Cardiac fibroblast (primary cell): ENCODE measurements at regions not wholly inside any gene's neighbourhood (a gene's known extent, or its start where the extent isn't known, plus 50 kb on each side); places are given as distances from the start of the nearest gene placed in this dataset.

ENCODE experiments used
- DNase-seq, 2 donors: peaks; one replicate each; pipeline versions ENCODE4 v3.0.0 to v3.0.0-alpha.2; 2010; ENCODE audit warnings: low read depth in 2 of 2
- H3K4me3 ChIP-seq, 2 donors: replicated peaks in 1 of 2; 1 replicate in 1 of 2; 2 replicates in 1 of 2; pipeline ENCODE4 v1.5.1; 2011; ENCODE audit warnings: low read depth in 2 of 2, low read length in 2 of 2, mild to moderate bottlenecking in 2 of 2, moderate library complexity in 1 of 2
- TF ChIP-seq, protein P1 (sequence below): IDR thresholded peaks from one replicate; pipeline ENCODE4 v1.5.1; 2011; ENCODE audit warnings: low read depth, mild to moderate bottlenecking, low read length, inconsistent platforms

DNA sequence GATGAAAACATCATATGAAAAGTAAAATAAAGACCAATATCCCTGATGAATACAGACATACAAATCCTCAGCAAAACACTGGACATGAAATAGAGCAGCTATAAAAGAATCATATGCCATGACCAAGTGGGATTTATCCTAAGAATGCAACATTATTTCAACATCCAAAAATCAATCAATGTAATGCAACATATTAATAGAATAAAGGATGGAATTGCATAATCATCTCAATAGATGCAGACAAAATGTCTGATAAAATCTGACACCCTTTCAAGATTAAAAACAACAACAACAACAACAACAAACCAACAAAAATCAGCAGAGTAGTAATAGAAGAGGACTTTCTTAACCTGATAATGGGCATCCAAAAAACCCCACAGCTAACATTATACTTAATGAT lies 63.8 kb upstream of the IL1R1 start:
- TF ChIP-seq, protein P1, sequence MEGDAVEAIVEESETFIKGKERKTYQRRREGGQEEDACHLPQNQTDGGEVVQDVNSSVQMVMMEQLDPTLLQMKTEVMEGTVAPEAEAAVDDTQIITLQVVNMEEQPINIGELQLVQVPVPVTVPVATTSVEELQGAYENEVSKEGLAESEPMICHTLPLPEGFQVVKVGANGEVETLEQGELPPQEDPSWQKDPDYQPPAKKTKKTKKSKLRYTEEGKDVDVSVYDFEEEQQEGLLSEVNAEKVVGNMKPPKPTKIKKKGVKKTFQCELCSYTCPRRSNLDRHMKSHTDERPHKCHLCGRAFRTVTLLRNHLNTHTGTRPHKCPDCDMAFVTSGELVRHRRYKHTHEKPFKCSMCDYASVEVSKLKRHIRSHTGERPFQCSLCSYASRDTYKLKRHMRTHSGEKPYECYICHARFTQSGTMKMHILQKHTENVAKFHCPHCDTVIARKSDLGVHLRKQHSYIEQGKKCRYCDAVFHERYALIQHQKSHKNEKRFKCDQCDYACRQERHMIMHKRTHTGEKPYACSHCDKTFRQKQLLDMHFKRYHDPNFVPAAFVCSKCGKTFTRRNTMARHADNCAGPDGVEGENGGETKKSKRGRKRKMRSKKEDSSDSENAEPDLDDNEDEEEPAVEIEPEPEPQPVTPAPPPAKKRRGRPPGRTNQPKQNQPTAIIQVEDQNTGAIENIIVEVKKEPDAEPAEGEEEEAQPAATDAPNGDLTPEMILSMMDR = no peak

DNA sequence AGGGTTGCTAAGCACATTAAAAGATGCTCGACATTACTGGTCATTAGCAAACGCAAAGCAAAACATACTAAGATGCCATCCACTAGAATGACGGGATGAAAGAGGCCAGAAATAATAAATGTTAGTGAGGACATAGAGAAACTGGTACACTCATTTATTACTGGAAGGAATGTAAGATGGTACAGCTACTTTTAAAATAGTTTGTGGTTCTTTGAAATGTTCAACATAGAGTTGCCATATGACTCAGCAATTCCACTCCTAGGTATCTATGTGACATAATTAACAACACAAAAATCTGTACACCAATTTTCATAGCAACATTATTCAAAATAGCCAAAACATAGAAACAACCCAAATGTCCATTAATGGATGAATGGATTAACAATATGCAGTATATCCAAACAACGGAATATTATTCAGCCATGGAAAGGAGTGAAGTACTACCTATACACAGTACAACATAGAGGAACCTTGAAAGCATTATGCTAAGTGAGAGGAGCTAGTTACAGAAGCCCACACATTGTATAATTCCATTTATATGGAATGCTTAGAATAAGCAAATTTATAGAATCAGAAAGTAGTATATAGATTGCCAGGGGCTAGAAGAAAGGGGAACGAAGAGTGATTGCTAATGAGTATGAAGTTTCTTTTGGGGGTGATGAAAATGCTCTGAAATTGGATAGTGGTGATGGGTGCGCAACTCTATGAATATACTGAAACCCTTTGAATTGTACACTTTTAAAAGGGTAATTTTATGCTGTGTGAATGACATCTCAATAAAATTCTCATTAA lies 61.9 kb upstream of the IL1R1 start:
- H3K4me3 ChIP-seq = no peak overlapping the region
- TF ChIP-seq, protein P1 = no peak
- DNase-seq = peak; percentile 54 to 74

More for the DNA sequence above, 63.8 kb upstream of the IL1R1 start:
- no peak overlapping the region for H3K4me3 ChIP-seq
- no peak for DNase-seq

DNA sequence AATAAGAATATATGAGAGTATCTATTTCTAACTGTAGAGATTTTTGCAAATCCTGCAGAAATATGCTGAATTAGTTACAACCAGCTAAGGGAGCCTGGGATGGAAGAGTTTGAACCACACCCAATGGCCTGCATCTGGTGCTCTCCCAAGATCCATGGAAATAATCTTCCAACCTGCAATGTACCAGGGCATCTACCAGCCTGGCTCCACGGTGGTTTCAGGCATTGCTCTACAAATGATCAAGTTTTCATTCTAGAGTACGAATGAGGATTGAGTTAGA lies 61.4 kb upstream of the IL1R1 start:
- H3K4me3 ChIP-seq = no peak overlapping the region
- TF ChIP-seq, protein P1 = no peak
- no peak for DNase-seq

DNA sequence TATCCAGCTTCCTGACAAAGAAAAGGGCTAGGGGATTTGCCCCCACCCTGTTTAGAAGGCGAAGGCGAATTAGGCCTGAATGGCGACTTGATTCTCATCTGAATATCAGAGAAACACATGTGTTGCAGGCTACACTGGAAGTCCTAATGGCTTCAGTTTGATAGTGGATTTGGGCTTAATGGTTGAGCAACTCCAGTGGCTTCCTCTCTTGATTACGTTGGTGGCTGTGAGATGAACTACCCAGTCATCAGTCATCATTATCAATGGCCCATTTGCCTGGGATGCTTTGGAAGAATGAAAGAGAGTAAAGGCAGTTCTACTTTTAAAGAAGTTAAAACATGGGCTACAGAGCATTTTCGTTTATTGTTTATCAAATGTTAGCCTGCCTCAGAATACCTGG lies 60.9 kb upstream of the IL1R1 start:
- H3K4me3 ChIP-seq = no peak overlapping the region
- no peak for DNase-seq
- TF ChIP-seq, protein P1 = no peak

DNA sequence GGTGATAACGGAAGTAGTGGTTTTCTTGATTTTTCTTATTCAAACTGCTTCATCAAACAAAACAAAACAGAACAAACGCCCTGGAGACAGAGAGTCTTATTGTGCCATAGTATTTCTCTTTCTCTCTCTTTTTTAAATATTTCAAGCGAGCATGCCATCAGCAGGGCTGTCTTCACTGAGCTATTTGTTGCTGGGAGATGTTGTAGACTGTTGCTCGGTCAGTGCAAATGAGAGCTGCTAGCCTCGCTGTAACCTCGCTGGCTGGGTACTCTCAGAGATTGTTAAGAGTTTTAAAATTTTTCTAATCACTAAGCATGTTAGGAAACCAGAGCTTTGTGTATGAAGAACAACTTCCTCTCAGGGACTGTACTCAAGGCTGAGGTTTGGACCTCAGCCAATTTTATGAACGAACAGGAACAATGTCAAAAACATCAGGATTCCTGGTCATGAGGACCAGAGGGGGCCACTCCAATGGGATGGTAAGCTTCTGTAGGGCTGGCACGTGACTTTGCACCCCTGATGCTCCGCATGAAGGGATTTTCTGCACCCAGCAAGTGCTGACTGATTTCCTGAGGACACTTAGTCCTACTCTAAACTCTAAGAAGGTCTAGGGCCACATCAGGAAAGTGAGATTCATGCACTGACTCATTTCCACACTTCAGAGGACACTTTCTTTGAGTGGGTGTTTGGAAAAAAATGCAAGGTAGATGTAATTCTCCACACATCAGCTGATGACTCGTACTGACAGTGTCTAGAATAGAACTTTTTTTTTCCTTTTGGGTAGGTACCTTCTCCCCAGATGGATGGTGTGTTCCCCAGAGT lies 59.8 kb upstream of the IL1R1 start:
- TF ChIP-seq, protein P1 = no peak
- no peak overlapping the region for H3K4me3 ChIP-seq
- DNase-seq = peak; percentile 95 to 96

DNA sequence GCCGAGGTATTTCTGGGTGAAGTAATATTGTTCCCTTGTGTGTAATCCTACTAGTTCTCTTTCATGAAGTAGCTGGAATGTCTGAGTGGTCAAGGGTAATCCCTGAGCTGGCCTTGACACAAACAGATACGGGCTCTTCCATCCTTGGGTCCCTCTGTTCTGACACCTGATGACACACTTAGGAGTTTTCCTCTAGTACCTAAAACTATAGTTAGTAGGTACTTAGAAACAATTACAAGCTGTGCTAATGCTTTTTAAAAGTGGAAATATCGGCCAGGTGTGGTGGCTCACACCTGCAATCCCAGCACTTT lies 59.2 kb upstream of the IL1R1 start:
- no peak overlapping the region for H3K4me3 ChIP-seq

More for the DNA sequence above, 59.2 kb upstream of the IL1R1 start:
- no peak for DNase-seq
- TF ChIP-seq, protein P1 = no peak
